GM23338 (cell line): ENCODE measurements at regions not wholly inside any gene's neighbourhood (a gene's known extent, or its start where the extent isn't known, plus 50 kb on each side); places are given as distances from the start of the nearest gene placed in this dataset.

ENCODE experiments used
- ATAC-seq: fragments of 200-7000 bp; cut with Tn5 transposase; 3 replicates; pipeline ENCODE4 v1.9.1; 2020
- DNase-seq: peaks from one replicate; pipeline ENCODE4 v3.0.0-alpha.2; 2015; ENCODE audit warnings: low spot score
- H2AFZ ChIP-seq: fragments of 200-600 bp; sonication (generic); 2 replicates; pipeline ENCODE4 v1.8.0; 2016; ENCODE audit warnings: antibody characterized with exemption, mild to moderate bottlenecking, moderate library complexity
- H3F3A ChIP-seq: fragments of 200-600 bp; sonication (generic); replicated peaks from 2 replicates; pipeline ENCODE4 v1.8.0; 2017; ENCODE audit warnings: antibody characterized with exemption, mixed run types, low read depth
- H3K27ac ChIP-seq: fragments of 200-600 bp; sonication (generic); 2 replicates; pipeline ENCODE4 v1.6.1; 2016; ENCODE audit warnings: low read depth
- H3K27me3 ChIP-seq: fragments of 200-600 bp; sonication (generic); 2 replicates; pipeline ENCODE4 v1.8.0; 2016; ENCODE audit warnings: mild to moderate bottlenecking, mixed run types, moderate library complexity; ENCODE audit not compliant: insufficient read depth
- H3K36me3 ChIP-seq: fragments of 200-600 bp; sonication (generic); 2 replicates; pipeline ENCODE4 v1.8.0; 2016; ENCODE audit warnings: mild to moderate bottlenecking; ENCODE audit not compliant: insufficient read depth
- H3K4me1 ChIP-seq: fragments of 200-600 bp; sonication (generic); 2 replicates; pipeline ENCODE4 v1.8.0; 2016; ENCODE audit warnings: mild to moderate bottlenecking, moderate library complexity; ENCODE audit not compliant: insufficient read depth
- H3K4me2 ChIP-seq: fragments of 200-600 bp; sonication (generic); 2 replicates; pipeline ENCODE4 v1.7.1; 2017; ENCODE audit warnings: mixed run types
- H3K4me3 ChIP-seq: fragments of 200-600 bp; sonication (generic); 2 replicates; pipeline ENCODE4 v1.6.1; 2016; ENCODE audit warnings: mixed run types
- H3K79me2 ChIP-seq: fragments of 200-600 bp; sonication (generic); replicated peaks from 2 replicates; pipeline ENCODE4 v1.8.0; 2017; ENCODE audit warnings: mild to moderate bottlenecking; ENCODE audit not compliant: insufficient read depth
- H3K9me2 ChIP-seq: fragments of 200-600 bp; sonication (generic); 2 replicates; pipeline ENCODE4 v1.8.0; 2017; ENCODE audit not compliant: insufficient read depth
- H4K20me1 ChIP-seq: fragments of 200-600 bp; sonication (generic); replicated peaks from 2 replicates; pipeline ENCODE4 v1.8.0; 2017; ENCODE audit warnings: mild to moderate bottlenecking; ENCODE audit not compliant: insufficient read depth
- H3K27ac Mint-ChIP-seq: 2 replicates; pipeline ENCODE4 v1.8.0; 2020; ENCODE audit warnings: inconsistent platforms, mild to moderate bottlenecking, moderate library complexity, mixed read lengths
- H3K27me3 Mint-ChIP-seq: 3 replicates; pipeline ENCODE4 v1.8.0; 2022; ENCODE audit warnings: low read depth, mild to moderate bottlenecking, moderate library complexity, mixed read lengths, inconsistent platforms; ENCODE audit not compliant: insufficient read depth, poor library complexity
- H3K36me3 Mint-ChIP-seq: 3 replicates; pipeline ENCODE4 v1.8.0; 2021; ENCODE audit warnings: low read depth, mild to moderate bottlenecking, inconsistent platforms, moderate library complexity, mixed read lengths
- H3K4me1 Mint-ChIP-seq: 3 replicates; pipeline ENCODE4 v1.8.0; 2020; ENCODE audit warnings: mild to moderate bottlenecking, inconsistent platforms, mixed read lengths
- H3K4me3 Mint-ChIP-seq: 3 replicates; pipeline ENCODE4 v1.8.0; 2021; ENCODE audit warnings: moderate library complexity, mild to moderate bottlenecking, inconsistent platforms, mixed read lengths
- H3K9me3 Mint-ChIP-seq: 3 replicates; pipeline ENCODE4 v1.8.0; 2020; ENCODE audit warnings: moderate library complexity, mild to moderate bottlenecking, inconsistent platforms, mixed read lengths
- ETS1 ChIP-seq: IDR thresholded peaks from 2 replicates; pipeline ENCODE4 v1.6.1; 2016; ENCODE audit warnings: antibody characterized with exemption
- EZH2phosphoT487 ChIP-seq: fragments of 200-600 bp; sonication (generic); IDR thresholded peaks from one replicate; pipeline ENCODE4 v1.8.1; 2018; ENCODE audit warnings: antibody characterized with exemption; ENCODE audit not compliant: unreplicated experiment
- NANOG ChIP-seq: IDR thresholded peaks from 2 replicates; pipeline ENCODE4 v1.6.1; 2016; ENCODE audit warnings: antibody characterized with exemption, borderline replicate concordance
- POLR2AphosphoS5 ChIP-seq: IDR thresholded peaks from 2 replicates; pipeline ENCODE4 v1.6.1; 2016; ENCODE audit warnings: antibody characterized with exemption, low read depth
- REST ChIP-seq: IDR thresholded peaks from one replicate; pipeline ENCODE4 v1.6.1; 2018; ENCODE audit warnings: antibody characterized with exemption; ENCODE audit not compliant: unreplicated experiment
- ZNF462 ChIP-seq: fragments of 250-450 bp; sonication (Bioruptor Pico); IDR thresholded peaks from 2 replicates; pipeline ENCODE4 v1.5.0; 2020; ENCODE audit warnings: mild to moderate bottlenecking, moderate library complexity

- no peak for TF ChIP-seq ETS1
- TF ChIP-seq ZNF462 (CRISPR knock-in tag) = no peak
- no peak for TF ChIP-seq EZH2phosphoT487
Observed at GRCh38 chr3:177354466-177354865, 157.2 kb upstream of the TBL1XR1 start (continued).

- H3K4me3 ChIP-seq = no peak overlapping the region
- H3K36me3 ChIP-seq = no peaks in the 10 kb centered on the region
- H3K4me2 ChIP-seq = no peak overlapping the region
- no peaks in the 10 kb centered on the region for H4K20me1 ChIP-seq
- H3K79me2 ChIP-seq = no peaks in the 10 kb centered on the region
- no peak overlapping the region for H3K27ac Mint-ChIP-seq
- ATAC-seq (no peak), DNase-seq (no peak)
- H3K4me3 Mint-ChIP-seq = no peak overlapping the region
- peaks cover 8% of the 10 kb centered on the region; the same call in 1 of the 2 replicates for H3K27me3 ChIP-seq
- H3K9me3 Mint-ChIP-seq = no peaks in the 10 kb centered on the region
- H3K27me3 Mint-ChIP-seq = peaks cover 26% of the 10 kb centered on the region
- H3K36me3 Mint-ChIP-seq = no peaks in the 10 kb centered on the region
- peaks cover 25% of the 10 kb centered on the region for H3K4me1 ChIP-seq
- peaks cover 9% of the 10 kb centered on the region; the same call in 1 of the 2 replicates for H3F3A ChIP-seq
- H3K9me2 ChIP-seq = no peaks in the 10 kb centered on the region
- peaks cover 34% of the 10 kb centered on the region for H3K4me1 Mint-ChIP-seq
- no peak overlapping the region for H2AFZ ChIP-seq
- no peak overlapping the region for H3K27ac ChIP-seq
- TF ChIP-seq POLR2AphosphoS5 = no peak
- no peak for TF ChIP-seq NANOG
- TF ChIP-seq EZH2phosphoT487 = no peak
- TF ChIP-seq REST = no peak
Observed at GRCh38 chr3:177356113-177356512, 158.8 kb upstream of the TBL1XR1 start.
